HepG2 (cell line): ENCODE measurements at regions not wholly inside any gene's neighbourhood (a gene's known extent, or its start where the extent isn't known, plus 50 kb on each side); places are given as distances from the start of the nearest gene placed in this dataset.
A peak's percentile ranks its signal among the peaks of the same experiment; 100 is the strongest.

Source experiments
- BCL6 ChIP-seq: IDR thresholded peaks from 2 replicates; pipeline ENCODE4 v1.6.1; 2016; ENCODE audit warnings: missing genetic modification reagents, missing compliant biosample characterization
- ETV5 ChIP-seq: IDR thresholded peaks from 2 replicates; pipeline ENCODE4 v1.6.1; 2018; ENCODE audit warnings: missing biosample characterization, missing genetic modification reagents, inconsistent platforms, borderline replicate concordance
- FOXP4 ChIP-seq: sonication (generic); formaldehyde crosslinking; IDR thresholded peaks from 2 replicates; pipeline ENCODE4 v1.4.0; 2020; ENCODE audit warnings: missing genetic modification reagents
- HDAC1 ChIP-seq: sonication (generic); formaldehyde crosslinking; IDR thresholded peaks from 2 replicates; pipeline ENCODE4 v1.5.1; 2020; ENCODE audit warnings: mild to moderate bottlenecking, missing genetic modification reagents
- HDAC2 ChIP-seq: sonication (generic); formaldehyde crosslinking; IDR thresholded peaks from 2 replicates; pipeline ENCODE4 v1.4.0; 2020; ENCODE audit warnings: missing genetic modification reagents
- HMG20A ChIP-seq: IDR thresholded peaks from 2 replicates; pipeline ENCODE4 v1.6.1; 2016; ENCODE audit warnings: borderline replicate concordance
- HNF4G ChIP-seq, 2 experiments: sonication (generic) in 1 of 2; formaldehyde crosslinking in 1 of 2; IDR thresholded peaks; 2 replicates each; pipeline versions ENCODE4 v1.4.0 to v1.6.1; 2011 to 2020; ENCODE audit warnings: borderline replicate concordance in 2 of 2, low read depth in 2 of 2, mild to moderate bottlenecking in 2 of 2, low read length in 1 of 2, missing genetic modification reagents in 1 of 2, moderate library complexity in 1 of 2
- MED1 ChIP-seq: sonication (generic); formaldehyde crosslinking; IDR thresholded peaks from 2 replicates; pipeline ENCODE4 v1.4.0; 2020; ENCODE audit warnings: missing genetic modification reagents
- NCOA2 ChIP-seq: sonication (generic); formaldehyde crosslinking; IDR thresholded peaks from 2 replicates; pipeline ENCODE4 v1.8.0; 2022; ENCODE audit warnings: inconsistent platforms
- NR2F6 ChIP-seq, 2 experiments: IDR thresholded peaks; 2 replicates each; pipeline ENCODE4 v1.6.1; 2016; ENCODE audit warnings: antibody characterized with exemption in 1 of 2, mild to moderate bottlenecking in 1 of 2
- RARA ChIP-seq: IDR thresholded peaks from 2 replicates; pipeline ENCODE4 v1.6.1; 2016; ENCODE audit warnings: missing genetic modification reagents, missing compliant biosample characterization
- REPIN1 ChIP-seq: sonication (generic); formaldehyde crosslinking; IDR thresholded peaks from 2 replicates; pipeline ENCODE4 v1.8.0; 2022; ENCODE audit warnings: missing genetic modification reagents, low read depth, mild to moderate bottlenecking, borderline replicate concordance
- RFX5 ChIP-seq: IDR thresholded peaks from 2 replicates; pipeline ENCODE4 v1.6.1; 2011; ENCODE audit warnings: low read depth, low read length, improper control_type of control experiment
- SALL1 ChIP-seq: sonication (generic); formaldehyde crosslinking; IDR thresholded peaks from 2 replicates; pipeline ENCODE4 v1.8.0; 2022; ENCODE audit warnings: mild to moderate bottlenecking, missing genetic modification reagents
- SAP130 ChIP-seq: IDR thresholded peaks from 2 replicates; pipeline ENCODE4 v1.6.1; 2016; ENCODE audit warnings: low read depth
- SOX13 ChIP-seq, 3 experiments: fragments of 450-650 bp in 1 of 3; sonication (generic) in 1 of 3; formaldehyde crosslinking in 1 of 3; IDR thresholded peaks in 2 of 3; conservative IDR thresholded peaks in 1 of 3; 2 replicates each; pipeline versions ENCODE4 v1.5.0 to v1.6.1; 2016 to 2020; ENCODE audit warnings: antibody characterized with exemption in 1 of 3, mild to moderate bottlenecking in 1 of 3, missing compliant biosample characterization in 1 of 3, missing genetic modification reagents in 1 of 3, moderate library complexity in 1 of 3
- TGIF2 ChIP-seq: IDR thresholded peaks from 2 replicates; pipeline ENCODE4 v1.6.1; 2016; ENCODE audit warnings: control low read depth, missing compliant biosample characterization
- YEATS2 ChIP-seq: sonication (generic); formaldehyde crosslinking; IDR thresholded peaks from 2 replicates; pipeline ENCODE4 v1.4.0; 2020; ENCODE audit warnings: missing genetic modification reagents, borderline replicate concordance
- ZBTB14 ChIP-seq: sonication (generic); formaldehyde crosslinking; IDR thresholded peaks from 2 replicates; pipeline ENCODE4 v1.4.0; 2020; ENCODE audit warnings: missing genetic modification reagents
- ZNF354B ChIP-seq: sonication (generic); formaldehyde crosslinking; IDR thresholded peaks from 2 replicates; pipeline ENCODE4 v1.8.0; 2022; ENCODE audit warnings: mild to moderate bottlenecking, missing genetic modification reagents
- ZNF710 ChIP-seq: sonication (generic); formaldehyde crosslinking; IDR thresholded peaks from 2 replicates; pipeline ENCODE4 v1.5.0; 2020; ENCODE audit warnings: mild to moderate bottlenecking, missing genetic modification reagents, borderline replicate concordance
- ZSCAN21 ChIP-seq: sonication (generic); formaldehyde crosslinking; IDR thresholded peaks from 2 replicates; pipeline ENCODE4 v1.8.0; 2022; ENCODE audit warnings: mild to moderate bottlenecking, missing genetic modification reagents, moderate library complexity, borderline replicate concordance
- ZSCAN25 ChIP-seq: sonication (generic); formaldehyde crosslinking; IDR thresholded peaks from 2 replicates; pipeline ENCODE4 v1.8.0; 2022; ENCODE audit warnings: mild to moderate bottlenecking, missing genetic modification reagents

- TF ChIP-seq FOXP4 (CRISPR knock-in tag): 0 out of 2 replicates have a peak, but pooled peaks have one; percentile 39
- peak; percentile 75 for TF ChIP-seq ZSCAN25
- TF ChIP-seq SAP130 (CRISPR knock-in tag): 0 out of 2 replicates have a peak, but pooled peaks have one; percentile 16
- TF ChIP-seq MED1 (CRISPR knock-in tag): peak; percentile 46; the same call in 1 of the 2 replicates
- TF ChIP-seq TGIF2 (CRISPR knock-in tag): 0 out of 2 replicates have a peak, but pooled peaks have one; percentile 16
- no peak for TF ChIP-seq REPIN1 (CRISPR knock-in tag)
- TF ChIP-seq YEATS2 (CRISPR knock-in tag): no peak
- TF ChIP-seq ZSCAN21 (CRISPR knock-in tag): no peak
- TF ChIP-seq ZBTB14 (CRISPR knock-in tag): no peak
- TF ChIP-seq NR2F6 (IDR thresholded peaks at IDR 0.05): no peak
- peak; percentile 64 for TF ChIP-seq NR2F6 (CRISPR knock-in tag; IDR thresholded peaks at IDR 0.05)
- peak; percentile 64; the same call in 1 of the 2 replicates for TF ChIP-seq SALL1 (CRISPR knock-in tag)
- TF ChIP-seq ZNF710: 0 out of 2 replicates have a peak, but pooled peaks have one; percentile 46
- 0 out of 2 replicates have a peak, but pooled peaks have one; percentile 36 for TF ChIP-seq NCOA2 (CRISPR knock-in tag)
- TF ChIP-seq RFX5: no peak
- TF ChIP-seq HNF4G (IDR thresholded peaks at IDR 0.05; ENCODE audit: borderline replicate concordance, low read depth, low read length): no peak
- TF ChIP-seq HNF4G (CRISPR knock-in tag; IDR thresholded peaks at IDR 0.05; ENCODE audit: borderline replicate concordance, low read depth): no peak
- TF ChIP-seq HMG20A (CRISPR knock-in tag): 0 out of 2 replicates have a peak, but pooled peaks have one; percentile 18
- 0 out of 2 replicates have a peak, but pooled peaks have one; percentile 30 for TF ChIP-seq HDAC2 (CRISPR knock-in tag)
- peak; percentile 71 for TF ChIP-seq RARA (CRISPR knock-in tag)
- TF ChIP-seq HDAC1 (CRISPR knock-in tag): no peak
- TF ChIP-seq ZNF354B (CRISPR knock-in tag): no peak
- TF ChIP-seq SOX13 (IDR thresholded peaks at IDR 0.05): no peak
- TF ChIP-seq SOX13 (CRISPR knock-in tag; conservative IDR thresholded peaks at IDR 0.05 in 1 of 2, IDR thresholded peaks at IDR 0.05 in 1 of 2): peak in 1 of 2 experiments; percentile 27; a peak in 1 of 4 replicates
- TF ChIP-seq BCL6 (CRISPR knock-in tag): peak; percentile 32; the same call in 1 of the 2 replicates
- TF ChIP-seq ETV5: peak; percentile 26; the same call in 1 of the 2 replicates
Observed at GRCh38 chr1:94753171-94753972, 66.8 kb upstream of the SLC44A3 start (continued).
